Amniotic stem cell (primary cell): ENCODE measurements at regions not wholly inside any gene's neighbourhood (a gene's known extent, or its start where the extent isn't known, plus 50 kb on each side); places are given as distances from the start of the nearest gene placed in this dataset.

Source experiments
- DNase-seq: peaks from one replicate; lab custom pipeline; 2025; lab: John Stamatoyannopoulos, UW

DNA sequence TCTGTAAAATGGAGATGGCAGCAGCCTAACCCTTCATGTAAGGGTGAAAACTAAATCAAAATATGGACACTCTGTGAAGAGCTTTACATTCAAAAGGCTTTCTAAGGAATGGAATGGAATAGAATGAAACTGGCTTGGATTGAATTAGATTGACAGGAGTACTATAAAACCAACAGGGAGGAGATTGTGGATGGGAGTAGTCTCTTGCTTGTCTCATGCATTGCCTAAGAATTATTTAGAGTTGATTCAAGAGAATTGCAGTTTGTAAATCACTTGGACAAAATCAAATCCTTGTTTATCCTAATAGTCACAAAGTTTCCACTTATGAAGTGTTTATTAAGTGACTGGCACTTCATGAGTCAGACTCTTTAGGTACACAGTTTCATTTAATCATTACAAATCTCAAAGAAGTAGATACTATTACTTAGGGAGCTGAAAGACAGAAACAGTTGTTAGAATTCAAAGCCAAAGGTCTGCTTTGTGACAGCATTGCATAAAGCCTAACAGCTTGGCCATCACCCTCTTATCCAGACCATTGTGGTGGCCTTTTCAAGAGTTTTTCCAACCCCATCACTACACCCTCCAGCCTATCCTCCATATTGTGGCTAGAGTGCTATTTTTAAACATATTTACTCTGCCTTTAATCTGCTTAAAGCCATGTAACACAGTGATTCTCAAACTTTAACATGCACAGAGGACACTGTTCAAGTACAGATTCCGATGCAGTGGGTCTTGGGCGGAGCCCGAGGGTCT lies 91.9 kb upstream of the GHITM start:
- no peak for DNase-seq

DNA sequence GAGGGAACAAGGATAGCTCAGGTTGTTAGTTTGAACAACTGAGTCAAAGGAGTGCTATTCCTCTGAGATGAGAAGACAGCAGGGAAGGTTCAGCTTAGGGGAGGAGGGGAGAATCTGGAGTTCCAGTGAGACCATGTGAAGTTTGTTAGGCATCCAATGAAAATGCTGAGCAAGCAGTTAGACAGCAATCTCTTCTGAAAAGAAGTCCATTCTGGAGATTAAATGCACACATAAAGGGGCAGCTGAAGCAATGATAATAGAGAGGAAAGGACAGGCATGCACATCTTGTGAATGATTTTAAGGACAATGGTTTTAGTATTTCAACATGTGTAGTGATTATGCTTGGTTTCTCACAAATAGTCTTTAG lies 89.7 kb upstream of the GHITM start:
- no peak for DNase-seq

DNA sequence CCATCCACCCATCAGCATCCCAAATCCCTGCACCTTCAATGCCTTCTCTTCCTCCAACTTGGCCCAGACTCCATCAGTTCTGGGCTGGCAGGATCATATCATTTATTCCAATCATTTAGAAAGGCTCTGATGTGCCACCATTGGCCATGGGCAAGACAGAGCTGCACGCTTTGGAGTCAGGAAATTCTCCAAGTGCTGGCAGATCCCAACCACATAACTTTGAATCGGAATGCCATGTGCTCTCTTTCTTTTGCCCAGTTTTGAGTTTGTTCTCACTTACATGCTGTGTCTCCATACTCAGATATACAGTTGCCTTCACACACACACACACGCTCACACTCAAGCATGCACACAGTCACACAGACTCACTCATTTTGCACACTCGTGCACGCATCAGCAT lies 85.7 kb upstream of the GHITM start:
- DNase-seq, result no peak

DNA sequence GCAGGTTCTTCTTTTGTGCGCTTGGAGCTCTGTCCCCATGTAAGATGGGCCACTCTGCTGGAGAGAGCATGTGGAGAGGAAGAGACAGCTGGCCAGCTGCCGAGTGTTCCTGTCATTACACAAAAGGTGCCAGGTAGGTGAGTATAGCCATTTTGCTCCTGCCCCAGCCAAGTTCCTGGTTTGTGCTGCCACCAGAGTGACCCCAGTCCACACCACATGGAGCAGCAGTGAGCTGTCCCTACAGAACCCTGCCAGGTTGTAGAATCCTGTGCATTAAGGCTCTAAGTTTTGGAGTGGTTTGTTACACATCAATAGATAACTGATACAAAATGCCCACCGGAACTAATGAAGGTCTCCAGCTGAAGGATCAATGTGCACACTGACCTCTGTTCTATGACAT lies 84.6 kb upstream of the GHITM start:
- no peak for DNase-seq

DNA sequence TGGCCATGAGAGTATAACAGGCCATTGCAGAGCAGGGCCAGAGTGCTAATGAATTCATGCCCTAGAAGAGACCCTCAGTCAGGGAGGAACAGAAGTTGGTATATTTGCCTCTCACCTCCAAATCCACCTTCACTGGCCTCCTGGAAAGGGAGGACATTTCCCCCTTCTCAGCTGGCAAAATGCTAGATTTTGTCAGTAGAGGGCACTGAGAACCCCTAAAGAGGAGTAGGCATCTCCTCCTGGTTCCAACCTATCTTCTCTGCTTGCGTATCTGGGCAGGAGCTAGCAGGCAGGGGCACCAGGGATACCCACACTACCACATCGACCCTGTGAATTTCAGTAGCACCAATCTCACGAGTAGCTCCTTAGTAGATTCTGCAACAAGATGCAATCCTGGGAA lies 79.8 kb upstream of the GHITM start:
- no peak for DNase-seq

DNA sequence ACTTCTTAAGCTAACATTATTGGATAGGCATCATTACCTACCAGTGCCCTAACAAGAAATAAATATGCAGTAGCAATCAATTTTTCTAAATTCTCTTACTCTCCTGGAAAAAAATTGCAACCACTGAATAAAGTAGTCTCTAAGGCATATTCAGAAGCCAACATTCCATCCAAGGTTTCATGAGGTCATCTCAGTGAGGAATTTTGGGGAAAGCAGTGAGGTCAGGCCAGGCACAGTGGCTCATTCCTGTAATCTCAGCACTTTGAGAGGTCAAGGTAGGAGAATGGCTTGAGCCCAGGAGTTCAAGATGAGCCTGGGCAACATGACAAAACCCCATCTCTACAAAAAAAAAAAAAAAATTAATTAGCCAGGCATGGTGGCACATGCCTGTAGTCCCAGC lies 75.9 kb upstream of the GHITM start:
- DNase-seq, result no peak

DNA sequence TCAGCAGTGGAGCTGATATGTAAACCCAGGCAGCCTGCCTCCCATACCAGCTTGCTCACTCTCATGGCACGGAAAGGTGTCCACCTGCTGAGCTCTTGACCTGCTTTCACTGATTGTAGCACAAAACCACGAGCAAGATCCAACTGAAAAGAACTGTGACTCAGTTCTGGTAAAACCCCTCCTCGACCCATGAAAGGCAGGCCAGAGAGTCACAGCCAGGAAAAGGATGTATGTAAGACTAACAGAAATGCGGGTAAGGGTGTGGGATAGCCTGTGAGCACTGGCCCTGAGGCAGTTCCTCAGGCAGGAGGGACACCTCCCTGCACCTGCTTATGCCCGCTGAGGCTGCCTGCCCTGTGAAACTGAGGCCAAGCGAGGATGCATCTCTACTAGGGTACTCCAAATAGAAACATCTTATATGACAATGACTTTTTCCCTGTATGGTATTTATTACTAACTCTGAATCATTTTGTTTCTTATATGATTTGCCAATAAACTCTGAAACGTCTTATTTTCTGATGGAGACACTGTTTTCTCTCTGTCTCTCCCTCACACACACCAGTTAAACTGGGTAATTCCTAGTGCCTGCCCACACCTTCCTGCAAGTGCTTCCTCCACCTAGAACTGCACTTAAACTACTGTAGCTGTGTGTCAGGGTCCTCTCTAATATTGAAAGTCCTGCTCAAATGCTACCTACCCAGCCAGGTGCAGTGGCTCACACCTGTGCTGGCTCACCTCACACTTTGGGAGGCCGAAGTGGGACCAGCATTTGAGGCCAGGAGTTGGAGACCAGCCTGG lies 73.3 kb upstream of the GHITM start:
- DNase-seq, result no peak

DNA sequence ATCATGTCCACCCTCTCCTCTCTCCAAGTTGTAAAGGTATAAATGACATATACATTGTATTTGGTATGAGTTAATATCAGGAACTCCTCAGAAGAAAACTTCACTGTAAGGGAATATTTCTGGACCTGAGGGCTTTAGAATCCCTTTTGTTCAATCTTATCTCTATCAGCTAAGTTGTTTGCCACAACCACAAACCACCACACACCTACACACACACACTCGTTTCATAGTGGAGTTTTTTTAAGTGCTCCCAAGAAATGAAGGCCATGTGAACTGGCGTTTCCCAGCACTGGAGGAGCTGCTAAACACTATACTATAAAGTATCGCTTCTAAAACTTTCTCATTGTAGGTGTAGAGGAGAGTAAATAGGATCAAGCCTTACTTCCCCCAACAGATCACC lies 64.8 kb upstream of the GHITM start:
- DNase-seq, result no peak

DNA sequence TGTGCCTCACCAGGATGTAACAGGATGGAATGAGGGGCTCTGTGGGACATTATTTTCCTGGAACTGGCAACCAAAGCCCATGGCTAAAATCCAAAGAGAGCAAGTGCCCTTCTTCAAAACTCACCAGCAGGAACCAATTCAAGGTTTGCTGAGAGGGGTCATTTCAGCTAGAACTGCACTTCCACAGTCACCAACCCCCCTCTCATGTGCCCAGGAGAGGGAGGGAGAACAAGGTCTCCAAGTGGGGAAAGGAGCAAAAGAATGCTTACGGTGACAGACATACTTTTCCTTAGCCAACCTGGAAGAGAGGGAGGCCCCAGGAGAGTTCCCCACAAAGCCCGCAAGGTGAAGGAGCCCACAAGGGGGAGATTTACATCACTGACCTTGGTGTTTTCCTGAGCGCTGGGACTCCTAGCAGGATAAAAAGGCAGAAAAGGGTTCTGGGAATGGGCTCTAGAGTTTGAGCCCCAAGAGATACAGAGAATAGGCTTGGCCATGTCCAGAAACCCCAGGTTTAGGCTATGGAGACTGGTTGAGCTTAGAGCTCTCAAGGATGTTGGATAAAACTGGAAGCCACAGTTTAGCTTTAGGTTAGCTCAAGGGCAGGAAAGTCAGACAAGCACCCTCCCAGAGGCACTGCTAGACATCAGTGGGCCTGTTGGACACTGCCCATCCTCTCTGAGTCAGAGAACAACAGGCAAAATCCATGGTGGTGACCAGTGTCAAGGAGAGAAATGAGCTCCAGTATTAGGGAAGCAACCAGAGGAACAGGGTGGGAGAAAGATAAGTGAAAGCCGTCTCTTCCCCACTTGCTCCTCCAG lies 63.9 kb upstream of the GHITM start:
- no peak for DNase-seq

DNA sequence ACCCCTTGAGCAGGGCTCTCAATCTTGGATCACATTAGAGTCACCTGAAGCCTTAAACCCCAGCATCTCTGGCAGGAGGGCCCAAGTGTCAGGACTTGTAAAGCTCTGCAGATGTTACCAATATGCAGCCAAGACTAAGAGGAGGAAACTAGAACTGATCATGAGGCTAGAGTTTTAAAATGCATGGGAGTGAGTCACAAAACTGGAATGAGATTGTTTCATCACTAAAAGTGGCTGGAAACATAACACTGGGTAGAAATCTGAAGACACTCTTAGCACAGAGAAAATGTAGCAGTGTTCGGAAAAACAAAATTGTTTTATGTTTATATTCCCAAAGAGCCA lies 63.3 kb upstream of the GHITM start:
- DNase-seq, result peak; percentile 14

DNA sequence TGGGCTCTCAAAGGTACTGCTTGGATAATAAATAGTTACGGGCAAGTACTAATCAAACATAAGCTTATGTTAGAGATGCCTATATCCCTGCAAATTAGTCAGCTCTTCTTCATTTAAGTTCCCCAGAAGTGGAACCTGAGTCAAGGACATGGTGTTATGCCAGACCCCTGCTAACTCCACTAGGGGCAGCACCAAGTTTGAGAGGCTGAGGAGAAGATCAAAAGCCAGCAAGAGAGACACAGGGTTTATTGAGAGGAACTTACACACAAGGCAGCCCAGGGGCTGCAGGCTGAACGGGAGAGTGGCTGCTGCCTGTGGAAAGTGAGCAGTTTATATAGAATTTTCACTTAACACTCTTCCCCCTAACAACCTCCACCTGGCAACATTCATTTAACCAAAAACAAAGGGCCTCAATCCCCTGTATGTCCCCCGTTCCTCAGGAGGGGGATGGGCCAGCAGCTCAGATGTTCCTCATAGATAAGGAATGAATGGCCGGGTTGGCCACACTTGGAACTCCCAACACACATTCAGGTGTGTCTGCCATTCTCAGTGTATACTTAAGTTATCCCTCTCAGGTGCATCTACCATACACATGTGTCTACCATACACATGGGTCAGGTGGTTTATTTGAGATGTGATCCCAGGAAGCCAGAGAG lies 62.6 kb upstream of the GHITM start:
- DNase-seq, result no peak

DNA sequence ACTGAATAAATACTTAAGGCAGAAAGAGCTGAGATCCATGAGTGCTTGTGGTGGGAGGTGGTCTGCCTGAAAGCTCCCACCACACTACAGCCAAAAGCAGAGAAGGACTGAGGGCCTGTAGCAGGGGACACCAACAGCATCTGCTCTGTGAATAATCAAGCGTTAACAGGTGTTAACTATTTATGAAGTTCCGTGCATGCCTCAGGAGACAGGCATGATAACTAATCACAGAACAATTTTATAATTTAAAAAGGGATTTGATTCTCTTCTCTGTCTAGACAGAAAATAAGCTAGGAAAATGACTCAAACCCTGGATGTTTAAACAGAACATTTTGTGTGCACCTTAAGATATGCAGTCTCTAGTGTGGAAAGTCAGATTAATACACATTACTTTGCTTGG lies 61.5 kb upstream of the GHITM start:
- DNase-seq, result no peak

DNA sequence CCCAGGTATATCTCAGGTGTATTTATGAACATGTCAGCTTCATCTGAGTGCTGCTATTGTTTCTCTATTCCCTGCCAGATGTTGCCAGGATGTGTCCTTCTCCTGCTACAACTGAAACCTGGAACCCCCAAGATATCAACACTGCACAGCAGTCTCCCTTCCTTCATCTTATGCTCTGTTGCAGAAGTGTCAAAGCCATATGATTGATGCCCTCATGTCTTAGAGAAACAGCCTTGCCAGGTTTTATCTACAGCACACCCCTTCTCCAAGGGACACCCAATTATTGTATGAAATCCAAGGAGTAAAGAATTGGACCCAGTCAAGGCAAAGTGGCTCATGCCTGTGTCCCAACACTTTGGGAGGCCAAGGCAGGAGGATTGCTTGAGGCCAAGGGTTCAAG lies 60.5 kb upstream of the GHITM start:
- DNase-seq, result no peak

DNA sequence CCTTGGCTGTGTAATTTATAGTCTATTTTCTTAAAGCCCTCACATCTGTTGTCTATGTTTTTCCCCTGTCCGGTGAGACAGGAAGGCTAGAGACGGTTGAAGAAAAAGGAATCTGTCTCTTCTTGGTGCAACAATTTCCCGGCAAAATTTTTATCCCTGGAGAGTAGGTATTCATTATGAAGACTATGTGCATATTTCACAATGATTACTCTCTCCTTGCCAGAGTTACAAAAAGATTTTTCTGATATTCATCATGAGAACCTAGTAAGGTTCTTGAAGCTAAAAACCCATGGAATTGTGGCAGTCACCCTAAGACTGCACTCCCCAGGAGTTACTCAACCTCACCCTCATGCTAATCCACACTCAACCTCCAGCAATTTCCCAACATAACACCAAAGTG lies 55.0 kb upstream of the GHITM start:
- DNase-seq, result no peak

DNA sequence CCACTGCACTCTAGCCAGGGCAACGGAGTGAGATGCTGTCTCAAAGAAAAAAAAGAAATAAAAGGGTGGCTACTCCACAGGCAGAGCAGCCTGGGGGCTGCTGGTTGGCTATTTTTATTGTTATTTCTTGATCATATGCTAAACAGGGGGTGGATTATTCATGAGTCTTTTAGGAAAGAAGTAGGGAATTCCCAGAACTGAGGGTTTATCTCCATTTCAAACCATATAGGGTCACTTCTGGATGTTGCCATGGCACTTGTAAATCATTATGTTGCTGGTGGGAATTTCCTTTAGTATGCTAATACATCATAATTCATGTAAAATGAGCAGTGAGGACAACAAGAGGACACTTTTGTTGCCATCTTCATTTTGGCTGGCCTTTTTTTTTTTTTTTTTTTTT lies 52.1 kb upstream of the GHITM start:
- DNase-seq, result no peak

DNA sequence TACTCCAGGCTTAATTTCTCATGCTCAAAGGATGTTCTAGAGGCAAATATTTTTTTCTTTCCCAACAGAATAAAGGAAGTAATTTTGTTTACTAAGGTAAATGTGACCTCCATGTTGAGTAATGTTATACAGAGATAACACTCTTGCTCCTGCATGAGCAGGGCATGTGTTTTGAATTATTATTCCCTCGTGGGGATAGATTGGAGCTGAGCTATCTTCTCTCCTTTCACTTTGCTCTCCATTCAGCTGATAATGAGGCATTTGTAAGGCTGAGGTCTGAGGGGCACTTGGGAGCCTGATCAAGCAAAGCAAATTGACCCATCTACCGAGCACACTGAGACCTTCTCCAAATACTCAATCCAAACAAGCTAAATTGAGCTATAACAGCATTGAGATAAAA lies 50.7 kb upstream of the GHITM start:
- no peak for DNase-seq

DNA sequence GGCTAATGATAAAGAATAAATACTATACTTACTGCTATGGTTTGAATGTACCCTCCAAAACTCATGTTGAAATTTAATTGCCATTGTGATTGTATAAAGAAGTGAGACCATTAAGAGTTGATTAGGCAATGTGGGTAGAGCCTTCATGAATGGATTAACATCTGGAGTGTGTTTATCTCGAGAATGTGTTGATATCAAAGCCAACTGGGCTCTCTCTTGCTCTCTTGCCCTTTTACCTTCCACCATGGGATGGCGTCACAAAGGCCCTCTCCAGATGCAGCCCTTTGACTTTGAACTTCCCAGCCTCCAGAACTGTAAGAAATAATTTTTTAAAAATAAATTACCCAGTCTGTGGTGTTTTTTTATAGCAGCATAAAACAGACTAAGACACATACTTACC lies 50.1 kb upstream of the GHITM start:
- DNase-seq, result no peak
